Caco-2 (cell line): ENCODE measurements at regions not wholly inside any gene's neighbourhood (a gene's known extent, or its start where the extent isn't known, plus 50 kb on each side); places are given as distances from the start of the nearest gene placed in this dataset.

Source experiments
- BruUV-seq: library from RNA; stranded (reverse); fragments of 400-500 nt; replicated peaks from 2 replicates; lab custom pipeline; 2021; lab: Mats Ljungman, UMichigan
- CTCF ChIA-PET: fragments of 300-600 bp; sonication (Branson Sonifier 250); formaldehyde crosslinking; loops from one replicate; lab custom pipeline; 2022; ENCODE audit warnings: antibody characterized with exemption; lab: Charles Lee
- POLR2A ChIA-PET: fragments of 300-600 bp; sonication (Branson Sonifier 250); formaldehyde crosslinking; loops from one replicate; lab custom pipeline; 2022; ENCODE audit warnings: antibody characterized with exemption; lab: Charles Lee
- DNase-seq, 2 experiments: peaks; one replicate each; pipeline versions ENCODE4 v3.0.0 to v3.0.0-alpha.2; 2020 to 2022
- H3K27me3 ChIP-seq: replicated peaks from 2 replicates; pipeline ENCODE4 v1.6.0; 2011; ENCODE audit warnings: low read length; ENCODE audit not compliant: control insufficient read depth, insufficient read depth
- H3K36me3 ChIP-seq: 2 replicates; pipeline ENCODE4 v1.5.1; 2011; ENCODE audit warnings: low read length; ENCODE audit not compliant: control insufficient read depth, insufficient read depth
- H3K4me1 ChIP-seq: fragments of 250-450 bp; sonication (Bioruptor Pico); 2 replicates; pipeline ENCODE4 v1.5.1; 2020; ENCODE audit warnings: mild to moderate bottlenecking
- H3K4me3 ChIP-seq: 2 replicates; pipeline ENCODE4 v1.5.1; 2011; ENCODE audit warnings: low read depth, mild to moderate bottlenecking, control low read depth, low read length
- H3K9me3 ChIP-seq: fragments of 250-450 bp; sonication (Bioruptor Pico); 2 replicates; pipeline ENCODE4 v1.5.1; 2020; ENCODE audit warnings: mild to moderate bottlenecking, moderate library complexity
- H3K27ac Mint-ChIP-seq: one replicate; pipeline ENCODE4 v1.8.0; 2022; ENCODE audit warnings: mixed read lengths; ENCODE audit not compliant: unreplicated experiment
- H3K27me3 Mint-ChIP-seq: one replicate; pipeline ENCODE4 v1.8.0; 2022; ENCODE audit warnings: mixed read lengths; ENCODE audit not compliant: insufficient read depth, unreplicated experiment
- H3K36me3 Mint-ChIP-seq: one replicate; pipeline ENCODE4 v1.8.0; 2022; ENCODE audit warnings: mild to moderate bottlenecking, mixed read lengths; ENCODE audit not compliant: insufficient read depth, unreplicated experiment
- H3K4me1 Mint-ChIP-seq: one replicate; pipeline ENCODE4 v1.8.0; 2022; ENCODE audit warnings: low read depth, mixed read lengths; ENCODE audit not compliant: unreplicated experiment
- H3K4me3 Mint-ChIP-seq: one replicate; pipeline ENCODE4 v1.8.0; 2022; ENCODE audit warnings: mild to moderate bottlenecking, moderate library complexity, mixed read lengths; ENCODE audit not compliant: unreplicated experiment
- H3K9me3 Mint-ChIP-seq: one replicate; pipeline ENCODE4 v1.8.0; 2022; ENCODE audit warnings: mixed read lengths; ENCODE audit not compliant: unreplicated experiment
- CTCF ChIP-seq, 2 experiments: fragments of 200-600 bp in 1 of 2; IDR thresholded peaks; 1 replicate in 1 of 2; 2 replicates in 1 of 2; pipeline versions ENCODE4 v1.5.1 to v1.8.0; 2011 to 2022; ENCODE audit warnings: antibody characterized with exemption in 1 of 2, control low read depth in 1 of 2, inconsistent platforms in 1 of 2, low read depth in 1 of 2, low read length in 1 of 2, mild to moderate bottlenecking in 1 of 2, moderate library complexity in 1 of 2; ENCODE audit not compliant: insufficient read depth in 1 of 2, severe bottlenecking in 1 of 2, unreplicated experiment in 1 of 2
- intact Hi-C: fragments of 100-400 bp; cut with micrococcal nuclease; formaldehyde crosslinking; loops from one replicate; pipeline ENCODE4 v1.10.0; 2022; ENCODE audit not compliant: unreplicated experiment

GRCh38 chr4:187679450-187679849 lies 316.1 kb upstream of the ZFP42 start:
- CTCF ChIA-PET = no interaction called here

GRCh38 chr4:187685247-187685646 lies 310.3 kb upstream of the ZFP42 start:
- Histone ChIP-seq H3K36me3 (no peaks in the 10 kb centered on the region), H3K9me3 (no peaks in the 10 kb centered on the region), H3K27me3 (no peaks in the 10 kb centered on the region), H3K4me3 (no peak overlapping the region), H3K4me1 (no peaks in the 10 kb centered on the region)
- intact Hi-C loops = no loop called here
- peaks cover 3% of the 10 kb centered on the region for H3K27me3 Mint-ChIP-seq
- TF ChIP-seq CTCF (IDR thresholded peaks at IDR 0.05; ENCODE audit: insufficient read depth in 1 of 2, low read depth in 1 of 2, low read length in 1 of 2, severe bottlenecking in 1 of 2, unreplicated experiment in 1 of 2) = no peak
- H3K9me3 Mint-ChIP-seq = no peaks in the 10 kb centered on the region
- H3K36me3 Mint-ChIP-seq = no peaks in the 10 kb centered on the region
- ChIA-PET CTCF (no interaction called here), POLR2A (no interaction called here)
- H3K27ac Mint-ChIP-seq = no peak overlapping the region
- no TSS peak for BruUV-seq
- no peak overlapping the region for H3K4me3 Mint-ChIP-seq
- DNase-seq = no peak
- H3K4me1 Mint-ChIP-seq = no peaks in the 10 kb centered on the region

More at GRCh38 chr4:187679450-187679849, 316.1 kb upstream of the ZFP42 start:
- intact Hi-C loops = no loop called here
- Mint-ChIP-seq H3K27ac (no peak overlapping the region), H3K36me3 (no peaks in the 10 kb centered on the region), H3K4me1 (no peaks in the 10 kb centered on the region), H3K9me3 (no peaks in the 10 kb centered on the region), H3K27me3 (no peaks in the 10 kb centered on the region), H3K4me3 (no peak overlapping the region)
- no TSS peak for BruUV-seq
- DNase-seq = no peak
- POLR2A ChIA-PET = no interaction called here
- H3K4me3 ChIP-seq = no peak overlapping the region
- TF ChIP-seq CTCF (IDR thresholded peaks at IDR 0.05; ENCODE audit: insufficient read depth in 1 of 2, low read depth in 1 of 2, low read length in 1 of 2, severe bottlenecking in 1 of 2, unreplicated experiment in 1 of 2) = no peak
- H3K9me3 ChIP-seq = no peaks in the 10 kb centered on the region
- H3K36me3 ChIP-seq = no peaks in the 10 kb centered on the region
- no peaks in the 10 kb centered on the region for H3K27me3 ChIP-seq
- no peaks in the 10 kb centered on the region for H3K4me1 ChIP-seq

- no peak overlapping the region for H3K4me3 ChIP-seq
- H3K4me3 Mint-ChIP-seq = no peak overlapping the region
- no peaks in the 10 kb centered on the region for H3K36me3 ChIP-seq
- H3K4me1 ChIP-seq = no peaks in the 10 kb centered on the region
- H3K27me3 ChIP-seq = no peaks in the 10 kb centered on the region
- H3K27me3 Mint-ChIP-seq = peaks cover 3% of the 10 kb centered on the region
- intact Hi-C loops = no loop called here
- no peaks in the 10 kb centered on the region for H3K9me3 Mint-ChIP-seq
- ChIA-PET POLR2A (no interaction called here), CTCF (no interaction called here)
- H3K9me3 ChIP-seq = no peaks in the 10 kb centered on the region
- no peaks in the 10 kb centered on the region for H3K36me3 Mint-ChIP-seq
- no peak for TF ChIP-seq CTCF (IDR thresholded peaks at IDR 0.05; ENCODE audit: insufficient read depth in 1 of 2, low read depth in 1 of 2, low read length in 1 of 2, severe bottlenecking in 1 of 2, unreplicated experiment in 1 of 2)
- no peaks in the 10 kb centered on the region for H3K4me1 Mint-ChIP-seq
- no TSS peak for BruUV-seq
- DNase-seq = no peak
- H3K27ac Mint-ChIP-seq = no peak overlapping the region
These were observed 307.9 kb upstream of the ZFP42 start for GRCh38 chr4:187687697-187688096.
